Coronary artery (tissue), 2 donors: ENCODE measurements at regions not wholly inside any gene's neighbourhood (a gene's known extent, or its start where the extent isn't known, plus 50 kb on each side); places are given as distances from the start of the nearest gene placed in this dataset.

Experiments used
- DNase-seq: peaks from one replicate; pipeline ENCODE4 v3.0.0-alpha.2; 2017; ENCODE audit warnings: low spot score
- H3K27ac ChIP-seq, 2 donors: fragments of 200-600 bp; sonication (generic); one replicate each; pipeline ENCODE4 v1.5.1; 2016 to 2019
- H3K4me3 ChIP-seq: fragments of 200-600 bp; sonication (generic); 2 replicates; pipeline ENCODE4 v1.5.1; 2016; ENCODE audit warnings: mild to moderate bottlenecking, moderate library complexity
- CTCF ChIP-seq: fragments of 200-600 bp; sonication (generic); IDR thresholded peaks from one replicate; pipeline ENCODE4 v1.5.1; 2019; ENCODE audit warnings: antibody characterized with exemption

GRCh38 chr17:71127416-71127815, 958.1 kb downstream of the KCNJ2 start:
- no peak overlapping the region for H3K4me3 ChIP-seq
- no peak overlapping the region for H3K27ac ChIP-seq
- no peak for TF ChIP-seq CTCF
- DNase-seq, result no peak

GRCh38 chr17:71142333-71142732, 973.0 kb downstream of the KCNJ2 start:
- Histone ChIP-seq H3K27ac (no peak overlapping the region), H3K4me3 (no peak overlapping the region)
- no peak for TF ChIP-seq CTCF
- no peak for DNase-seq

DNA sequence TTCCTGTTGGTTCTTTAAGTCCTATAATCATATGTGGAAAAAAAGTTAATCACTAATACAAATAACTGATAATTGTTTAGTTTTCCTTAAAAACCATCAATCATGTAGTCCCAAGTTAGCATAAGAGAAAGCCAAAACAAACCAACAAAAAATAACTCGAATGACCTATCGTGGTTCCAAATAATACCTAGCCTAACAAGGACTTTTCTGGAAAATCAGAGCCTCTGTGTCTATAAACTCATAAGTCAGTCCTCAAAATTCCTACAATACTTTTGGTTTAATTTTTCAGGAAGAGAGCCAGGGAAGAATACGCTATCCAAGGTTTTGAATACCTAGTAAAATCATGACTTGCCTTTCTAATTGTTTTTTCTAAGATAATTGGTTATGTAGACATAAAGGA, 975.3 kb upstream of the SOX9 start:
- no peak overlapping the region for H3K4me3 ChIP-seq
- TF ChIP-seq CTCF, result no peak
- no peak for DNase-seq
- H3K27ac ChIP-seq, result no peak overlapping the region

GRCh38 chr17:71147906-71148305, 972.9 kb upstream of the SOX9 start:
- TF ChIP-seq CTCF, result no peak
- H3K4me3 ChIP-seq, result no peak overlapping the region
- no peak for DNase-seq
- H3K27ac ChIP-seq, result no peak overlapping the region

GRCh38 chr17:71149607-71150006, 971.2 kb upstream of the SOX9 start:
- no peak for DNase-seq
- Histone ChIP-seq H3K4me3 (no peak overlapping the region), H3K27ac (no peak overlapping the region)
- no peak for TF ChIP-seq CTCF

DNA sequence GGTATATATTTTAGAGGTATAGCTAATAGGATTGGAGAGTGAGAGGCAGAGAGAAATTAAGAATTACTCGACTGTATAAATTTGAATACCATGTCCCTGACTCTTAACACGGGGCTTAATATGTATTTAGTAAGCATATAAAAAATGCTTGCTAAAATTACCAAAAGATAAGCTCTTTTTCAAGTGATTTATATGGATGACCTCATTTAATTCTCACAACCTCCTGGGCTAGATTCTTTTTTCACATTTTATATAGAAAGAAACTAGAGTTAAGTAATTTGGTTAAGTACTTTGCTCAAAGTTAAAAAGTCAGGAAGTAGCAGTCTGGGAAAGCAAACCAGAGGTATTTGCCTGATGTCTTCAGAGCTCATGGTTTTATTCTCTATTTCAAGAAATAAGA, 963.5 kb upstream of the SOX9 start:
- no peak for DNase-seq
- Histone ChIP-seq H3K27ac (no peak overlapping the region), H3K4me3 (no peak overlapping the region)
- no peak for TF ChIP-seq CTCF

DNA sequence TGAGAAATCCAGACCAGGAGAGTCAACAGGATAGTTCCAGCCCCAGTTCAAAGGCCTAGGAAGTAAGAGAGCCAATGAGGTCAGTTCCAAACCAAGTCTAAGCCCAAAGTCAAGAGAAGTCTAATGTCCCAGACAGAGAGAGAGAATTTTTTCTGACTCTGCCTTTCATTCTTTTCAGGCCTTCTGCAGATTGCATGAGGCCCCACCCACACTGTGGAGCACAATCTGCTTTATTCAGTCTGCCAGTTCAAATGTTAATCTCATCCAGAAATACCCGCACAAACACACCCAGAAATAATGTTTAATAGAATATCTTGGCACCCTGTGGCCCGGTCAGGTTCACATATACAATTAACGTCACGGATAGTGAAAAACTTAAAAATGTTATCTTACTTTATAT, 962.4 kb upstream of the SOX9 start:
- no peak for TF ChIP-seq CTCF
- H3K4me3 ChIP-seq, result no peak overlapping the region
- no peak overlapping the region for H3K27ac ChIP-seq
- DNase-seq, result no peak
